ENCODE measurements at regions not wholly inside any gene's neighbourhood (a gene's known extent, or its start where the extent isn't known, plus 50 kb on each side); places are given as distances from the start of the nearest gene placed in this dataset.
A peak's percentile ranks its signal among the peaks of the same experiment; 100 is the strongest.

- TF ChIP-seq CTCF (conservative IDR thresholded peaks at IDR 0.05; ENCODE audit: control insufficient read depth, insufficient read depth, low read depth, low read length), result no peak
- DNase-seq (ENCODE audit: low read depth), result no peak
- no peak overlapping the region for H3K4me3 ChIP-seq (ENCODE audit: control insufficient read depth, low read depth, low read length)
These were observed 610.2 kb downstream of the UBE2NL start for GRCh38 chrX:144494074-144494473.

GRCh38 chrX:144531877-144532276 lies 648.0 kb downstream of the UBE2NL start:
- DNase-seq (ENCODE audit: low read depth), result no peak
- no peak overlapping the region for H3K4me3 ChIP-seq (ENCODE audit: control insufficient read depth, low read depth, low read length)
- TF ChIP-seq CTCF (conservative IDR thresholded peaks at IDR 0.05; ENCODE audit: control insufficient read depth, insufficient read depth, low read depth, low read length), result no peak

- DNase-seq (ENCODE audit: low read depth), result no peak
- H3K4me3 ChIP-seq (ENCODE audit: control insufficient read depth, low read depth, low read length), result no peak overlapping the region
- TF ChIP-seq CTCF (conservative IDR thresholded peaks at IDR 0.05; ENCODE audit: control insufficient read depth, insufficient read depth, low read depth, low read length), result no peak
These were observed 680.7 kb upstream of the SPANXN1 start for GRCh38 chrX:144566592-144566991.

- H3K4me3 ChIP-seq (ENCODE audit: control insufficient read depth, low read depth, low read length), result no peak overlapping the region
- peak; percentile 44 for DNase-seq (ENCODE audit: low read depth)
- TF ChIP-seq CTCF (conservative IDR thresholded peaks at IDR 0.05; ENCODE audit: control insufficient read depth, insufficient read depth, low read depth, low read length), result no peak
These were observed 660.5 kb upstream of the SPANXN1 start for GRCh38 chrX:144586756-144587155.

GRCh38 chrX:144592036-144592435 lies 655.3 kb upstream of the SPANXN1 start:
- TF ChIP-seq CTCF (conservative IDR thresholded peaks at IDR 0.05; ENCODE audit: control insufficient read depth, insufficient read depth, low read depth, low read length), result no peak
- no peak overlapping the region for H3K4me3 ChIP-seq (ENCODE audit: control insufficient read depth, low read depth, low read length)
- no peak for DNase-seq (ENCODE audit: low read depth)

GRCh38 chrX:144601010-144601409 lies 646.3 kb upstream of the SPANXN1 start:
- no peak for DNase-seq (ENCODE audit: low read depth)
- no peak for TF ChIP-seq CTCF (conservative IDR thresholded peaks at IDR 0.05; ENCODE audit: control insufficient read depth, insufficient read depth, low read depth, low read length)
- no peak overlapping the region for H3K4me3 ChIP-seq (ENCODE audit: control insufficient read depth, low read depth, low read length)

GRCh38 chrX:144612076-144612475 lies 635.2 kb upstream of the SPANXN1 start:
- no peak for TF ChIP-seq CTCF (conservative IDR thresholded peaks at IDR 0.05; ENCODE audit: control insufficient read depth, insufficient read depth, low read depth, low read length)
- no peak for DNase-seq (ENCODE audit: low read depth)
- H3K4me3 ChIP-seq (ENCODE audit: control insufficient read depth, low read depth, low read length), result no peak overlapping the region

Measured in fibroblast of mammary gland (primary cell).